ENCODE measurements at regions not wholly inside any gene's neighbourhood (a gene's known extent, or its start where the extent isn't known, plus 50 kb on each side); places are given as distances from the start of the nearest gene placed in this dataset.

GRCh38 chr11:95445746-95446333 lies 214.8 kb upstream of the SESN3 start:
- Histone ChIP-seq H2AFZ (ENCODE audit: low read depth, low read length) (no peak overlapping the region), H3K4me3 (replicated peaks in 1 of 3; ENCODE audit: insufficient read depth in 1 of 3, low read depth in 1 of 3, low read length in 3 of 3) (no peak overlapping the region), H3K36me3 (ENCODE audit: control insufficient read depth in 2 of 2, extremely low read depth in 1 of 2, insufficient read depth in 2 of 2, low read length in 2 of 2) (no peaks in the 10 kb centered on the region), H3K79me2 (ENCODE audit: control insufficient read depth, insufficient read depth, low read length) (no peaks in the 10 kb centered on the region), H3K9me1 (replicated peaks; ENCODE audit: control insufficient read depth, extremely low read depth, insufficient read depth, low read length) (no peaks in the 10 kb centered on the region), H3K9ac (replicated peaks; ENCODE audit: extremely low read depth, insufficient read depth, low read length) (no peak overlapping the region), H3K27me3 (ENCODE audit: control insufficient read depth in 2 of 2, insufficient read depth in 2 of 2, low read length in 2 of 2) (no peaks in the 10 kb centered on the region), H3K4me1 (ENCODE audit: control insufficient read depth, extremely low read depth, insufficient read depth, low read length) (peaks cover 7% of the 10 kb centered on the region), H3K4me2 (ENCODE audit: insufficient read depth, low read length) (no peak overlapping the region), H3K9me3 (replicated peaks; ENCODE audit: control insufficient read depth, insufficient read depth, low read length) (no peaks in the 10 kb centered on the region), H3K27ac (ENCODE audit: insufficient read depth, low read depth, low read length) (no peak overlapping the region), H4K20me1 (replicated peaks; ENCODE audit: control insufficient read depth, extremely low read depth, insufficient read depth, low read length) (no peaks in the 10 kb centered on the region)
- TF ChIP-seq JUN (IDR thresholded peaks at IDR 0.05; ENCODE audit: borderline replicate concordance, insufficient read depth, insufficient read length, low read depth) (no peak), EZH2 (IDR thresholded peaks at IDR 0.05; ENCODE audit: borderline replicate concordance, low read depth, low read length, severe bottlenecking) (no peak), POLR2A (IDR thresholded peaks at IDR 0.05; ENCODE audit: low read depth, low read length) (no peak), FOS (IDR thresholded peaks at IDR 0.05; ENCODE audit: borderline replicate concordance, insufficient read depth, low read length) (no peak), GATA2 (IDR thresholded peaks at IDR 0.05; ENCODE audit: insufficient read depth, insufficient read length, low read depth, low read length) (no peak)
- no TSS peak for BruUV-seq (replicated peaks)
- dilution Hi-C loops (cut with MboI; ENCODE audit: extremely low pct_ligation_motif_present, low sequenced_read_pairs) (no loop called here), intact Hi-C loops (cut with micrococcal nuclease) (no loop called here)
- ChIA-PET CTCF (no interaction called here), POLR2A (no interaction called here)
- DNase-seq (ENCODE audit: low read depth, low spot score) (no peak), FAIRE-seq (no peak)

- Histone ChIP-seq H3K4me3 (replicated peaks in 1 of 3; ENCODE audit: insufficient read depth in 1 of 3, low read depth in 1 of 3, low read length in 3 of 3) (no peak overlapping the region), H4K20me1 (replicated peaks; ENCODE audit: control insufficient read depth, extremely low read depth, insufficient read depth, low read length) (no peaks in the 10 kb centered on the region), H3K79me2 (ENCODE audit: control insufficient read depth, insufficient read depth, low read length) (no peaks in the 10 kb centered on the region), H3K9me3 (replicated peaks; ENCODE audit: control insufficient read depth, insufficient read depth, low read length) (no peaks in the 10 kb centered on the region), H3K9ac (replicated peaks; ENCODE audit: extremely low read depth, insufficient read depth, low read length) (no peak overlapping the region), H3K9me1 (replicated peaks; ENCODE audit: control insufficient read depth, extremely low read depth, insufficient read depth, low read length) (no peaks in the 10 kb centered on the region), H3K27ac (ENCODE audit: insufficient read depth, low read depth, low read length) (no peak overlapping the region), H3K36me3 (ENCODE audit: control insufficient read depth in 2 of 2, extremely low read depth in 1 of 2, insufficient read depth in 2 of 2, low read length in 2 of 2) (no peaks in the 10 kb centered on the region), H3K27me3 (ENCODE audit: control insufficient read depth in 2 of 2, insufficient read depth in 2 of 2, low read length in 2 of 2) (no peaks in the 10 kb centered on the region), H2AFZ (ENCODE audit: low read depth, low read length) (no peak overlapping the region), H3K4me1 (ENCODE audit: control insufficient read depth, extremely low read depth, insufficient read depth, low read length) (no peaks in the 10 kb centered on the region), H3K4me2 (ENCODE audit: insufficient read depth, low read length) (no peak overlapping the region)
- dilution Hi-C loops (cut with MboI; ENCODE audit: extremely low pct_ligation_motif_present, low sequenced_read_pairs) = no loop called here
- TF ChIP-seq CTCF (IDR thresholded peaks at IDR 0.05; ENCODE audit: extremely low read depth in 1 of 2, insufficient read depth in 1 of 2, low read depth in 1 of 2, low read length in 2 of 2) (no peak), EZH2 (IDR thresholded peaks at IDR 0.05; ENCODE audit: borderline replicate concordance, low read depth, low read length, severe bottlenecking) (no peak), POLR2A (IDR thresholded peaks at IDR 0.05; ENCODE audit: low read depth, low read length) (no peak), JUN (IDR thresholded peaks at IDR 0.05; ENCODE audit: borderline replicate concordance, insufficient read depth, insufficient read length, low read depth) (no peak), POLR2AphosphoS5 (IDR thresholded peaks at IDR 0.05; ENCODE audit: insufficient read depth, low read depth, low read length) (no peak), MAX (IDR thresholded peaks at IDR 0.05; ENCODE audit: insufficient read depth, insufficient read length) (no peak), GATA2 (IDR thresholded peaks at IDR 0.05; ENCODE audit: insufficient read depth, insufficient read length, low read depth, low read length) (no peak), FOS (IDR thresholded peaks at IDR 0.05; ENCODE audit: borderline replicate concordance, insufficient read depth, low read length) (no peak), MYC (IDR thresholded peaks at IDR 0.05; ENCODE audit: low read depth, low read length) (no peak)
- no TSS peak for BruUV-seq (replicated peaks)
- intact Hi-C loops (cut with micrococcal nuclease) = no loop called here
- CTCF ChIA-PET = no interaction called here
- FAIRE-seq (no peak), DNase-seq (ENCODE audit: low read depth, low spot score) (no peak)
- POLR2A ChIA-PET = no interaction called here
Measured at GRCh38 chr11:95444309-95445241, 213.6 kb upstream of the SESN3 start.

All from endothelial cell of umbilical vein (primary cell).